OCI-LY7 (cell line): ENCODE measurements at regions not wholly inside any gene's neighbourhood (a gene's known extent, or its start where the extent isn't known, plus 50 kb on each side); places are given as distances from the start of the nearest gene placed in this dataset.

Experiments
- BruUV-seq: library from RNA; stranded (reverse); fragments of 400-500 nt; replicated peaks from 2 replicates; lab custom pipeline; 2021; lab: Mats Ljungman, UMichigan
- CTCF ChIA-PET: fragments of 300-600 bp; sonication (Branson Sonifier 250); formaldehyde crosslinking; loops from one replicate; lab custom pipeline; 2022; ENCODE audit warnings: antibody characterized with exemption; ENCODE audit not compliant: unreplicated experiment; lab: Charles Lee
- POLR2A ChIA-PET: fragments of 300-600 bp; sonication (Branson Sonifier 250); formaldehyde crosslinking; loops from one replicate; lab custom pipeline; 2022; ENCODE audit warnings: antibody characterized with exemption; lab: Charles Lee
- DNase-seq: peaks from one replicate; pipeline ENCODE4 v3.0.0-alpha.2; 2015; ENCODE audit warnings: low spot score
- H2AFZ ChIP-seq: fragments of 200-600 bp; sonication (generic), shearing (Covaris generic); 2 replicates; pipeline ENCODE4 v1.6.1; 2014; ENCODE audit warnings: mild to moderate bottlenecking, antibody characterized with exemption, low read length, moderate library complexity
- H3K27ac ChIP-seq: fragments of 200-600 bp; sonication (generic); 2 replicates; pipeline ENCODE4 v1.5.1; 2014; ENCODE audit warnings: mixed run types, low read depth, mild to moderate bottlenecking, moderate library complexity, low read length, inconsistent platforms; ENCODE audit not compliant: poor library complexity, severe bottlenecking
- H3K36me3 ChIP-seq: fragments of 200-600 bp; sonication (generic); 2 replicates; pipeline ENCODE4 v1.6.1; 2014; ENCODE audit warnings: mild to moderate bottlenecking, antibody characterized with exemption, low read length, moderate library complexity, mixed read lengths; ENCODE audit not compliant: insufficient read depth
- H3K4me1 ChIP-seq: fragments of 200-600 bp; sonication (generic); 2 replicates; pipeline ENCODE4 v1.5.1; 2014; ENCODE audit warnings: mild to moderate bottlenecking, low read length; ENCODE audit not compliant: insufficient read depth, poor library complexity, severe bottlenecking
- H3K4me2 ChIP-seq: fragments of 200-600 bp; sonication (generic); 2 replicates; pipeline ENCODE4 v1.6.1; 2014; ENCODE audit warnings: mild to moderate bottlenecking, low read length
- H3K4me3 ChIP-seq: fragments of 200-600 bp; sonication (generic); 2 replicates; pipeline ENCODE4 v1.5.1; 2014; ENCODE audit warnings: mild to moderate bottlenecking, low read depth, low read length; ENCODE audit not compliant: poor library complexity, severe bottlenecking
- H3K79me2 ChIP-seq: fragments of 200-600 bp; sonication (generic); 2 replicates; pipeline ENCODE4 v1.6.1; 2016; ENCODE audit warnings: low read depth, mild to moderate bottlenecking, low read length, moderate library complexity, mixed read lengths; ENCODE audit not compliant: insufficient read depth
- H3K9me2 ChIP-seq: fragments of 200-600 bp; sonication (generic); 2 replicates; pipeline ENCODE4 v1.6.1; 2016; ENCODE audit warnings: mild to moderate bottlenecking, low read length, mixed read lengths; ENCODE audit not compliant: insufficient read depth
- H3K9me3 ChIP-seq: fragments of 200-600 bp; sonication (generic); 2 replicates; pipeline ENCODE4 v1.6.1; 2014; ENCODE audit warnings: mild to moderate bottlenecking, mixed run types, low read length, mixed read lengths
- H4K20me1 ChIP-seq: fragments of 200-600 bp; sonication (generic); 2 replicates; pipeline ENCODE4 v1.6.1; 2014; ENCODE audit warnings: mild to moderate bottlenecking, antibody characterized with exemption, low read length, moderate library complexity, mixed read lengths; ENCODE audit not compliant: insufficient read depth
- EZH2phosphoT487 ChIP-seq: fragments of 200-600 bp; sonication (generic); IDR thresholded peaks from 2 replicates; pipeline ENCODE4 v1.6.1; 2018; ENCODE audit warnings: low read depth, borderline replicate concordance, mild to moderate bottlenecking, mixed run types, antibody characterized with exemption, low read length, moderate library complexity, mixed read lengths
- intact Hi-C: fragments of 100-400 bp; cut with micrococcal nuclease; formaldehyde crosslinking; loops from one replicate; pipeline ENCODE4 v1.10.0; 2022; ENCODE audit not compliant: unreplicated experiment
- TF ChIP-seq, protein P1 (sequence below): fragments of 200-600 bp; sonication (generic); conservative IDR thresholded peaks from 2 replicates; pipeline ENCODE4 v1.5.1; 2014; ENCODE audit warnings: mild to moderate bottlenecking, antibody characterized with exemption, low read length, moderate library complexity, mixed read lengths

DNA sequence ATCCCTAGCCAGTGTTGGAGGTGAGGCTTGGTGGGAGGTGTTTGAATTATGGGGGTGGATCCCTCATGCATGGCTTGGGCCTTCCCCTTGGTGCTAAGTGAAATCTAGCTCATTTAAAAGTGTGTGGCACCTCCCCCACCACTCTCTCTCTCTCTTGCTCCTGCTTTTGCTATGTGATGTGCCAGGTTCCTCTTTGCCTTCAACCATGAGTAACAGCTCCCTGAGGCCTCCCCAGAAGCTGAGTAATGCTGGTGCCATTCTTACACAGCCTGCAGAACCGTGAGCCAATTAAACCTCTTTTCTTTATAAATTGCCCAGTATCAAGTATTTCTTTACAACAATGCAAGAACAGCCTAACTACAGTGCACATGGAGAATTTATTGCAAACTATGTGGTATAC is 188.8 kb upstream of the POT1 start:
- intact Hi-C loops, result no loop called here
- Histone ChIP-seq H2AFZ (no peak overlapping the region), H3K36me3 (no peaks in the 10 kb centered on the region), H3K4me3 (no peak overlapping the region), H4K20me1 (no peaks in the 10 kb centered on the region), H3K4me2 (no peak overlapping the region), H3K9me2 (no peaks in the 10 kb centered on the region), H3K79me2 (no peaks in the 10 kb centered on the region), H3K4me1 (no peaks in the 10 kb centered on the region), H3K9me3 (no peaks in the 10 kb centered on the region), H3K27ac (no peak overlapping the region)
- DNase-seq, result no peak
- no peak for TF ChIP-seq EZH2phosphoT487
- TF ChIP-seq, protein P1, sequence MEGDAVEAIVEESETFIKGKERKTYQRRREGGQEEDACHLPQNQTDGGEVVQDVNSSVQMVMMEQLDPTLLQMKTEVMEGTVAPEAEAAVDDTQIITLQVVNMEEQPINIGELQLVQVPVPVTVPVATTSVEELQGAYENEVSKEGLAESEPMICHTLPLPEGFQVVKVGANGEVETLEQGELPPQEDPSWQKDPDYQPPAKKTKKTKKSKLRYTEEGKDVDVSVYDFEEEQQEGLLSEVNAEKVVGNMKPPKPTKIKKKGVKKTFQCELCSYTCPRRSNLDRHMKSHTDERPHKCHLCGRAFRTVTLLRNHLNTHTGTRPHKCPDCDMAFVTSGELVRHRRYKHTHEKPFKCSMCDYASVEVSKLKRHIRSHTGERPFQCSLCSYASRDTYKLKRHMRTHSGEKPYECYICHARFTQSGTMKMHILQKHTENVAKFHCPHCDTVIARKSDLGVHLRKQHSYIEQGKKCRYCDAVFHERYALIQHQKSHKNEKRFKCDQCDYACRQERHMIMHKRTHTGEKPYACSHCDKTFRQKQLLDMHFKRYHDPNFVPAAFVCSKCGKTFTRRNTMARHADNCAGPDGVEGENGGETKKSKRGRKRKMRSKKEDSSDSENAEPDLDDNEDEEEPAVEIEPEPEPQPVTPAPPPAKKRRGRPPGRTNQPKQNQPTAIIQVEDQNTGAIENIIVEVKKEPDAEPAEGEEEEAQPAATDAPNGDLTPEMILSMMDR, result no peak
- CTCF ChIA-PET, result no interaction called here
- BruUV-seq, result no TSS peak
- POLR2A ChIA-PET, result no interaction called here

DNA sequence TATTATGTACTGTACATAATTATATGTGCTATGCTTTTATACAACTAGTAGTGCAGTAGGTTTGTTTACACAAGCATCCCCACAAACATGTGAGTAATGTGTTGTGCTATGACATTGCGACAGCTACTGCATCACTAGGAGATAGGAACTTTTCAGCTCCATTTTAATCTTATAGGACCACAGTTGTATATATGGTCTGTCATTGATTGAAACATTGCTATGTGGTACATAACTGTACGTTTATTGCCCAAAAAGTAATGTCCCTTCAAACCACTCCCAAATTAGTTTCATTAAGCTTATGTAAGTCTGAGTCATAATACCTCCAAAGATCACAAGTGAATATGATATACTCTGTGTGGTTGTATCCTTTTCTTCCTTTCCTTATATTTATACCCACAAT is 183.2 kb upstream of the POT1 start:
- Histone ChIP-seq H3K9me2 (no peaks in the 10 kb centered on the region), H3K9me3 (no peaks in the 10 kb centered on the region), H3K4me3 (no peak overlapping the region), H3K27ac (no peak overlapping the region), H3K4me2 (no peak overlapping the region), H3K36me3 (no peaks in the 10 kb centered on the region), H4K20me1 (no peaks in the 10 kb centered on the region), H3K79me2 (no peaks in the 10 kb centered on the region), H2AFZ (no peak overlapping the region), H3K4me1 (no peaks in the 10 kb centered on the region)
- ChIA-PET CTCF (no interaction called here), POLR2A (interaction anchor here (0.6 kb wide), 1 partner anchor 1166 kb away, joined by 7 read pairs; no protein-coding TSS in a partner anchor)
- DNase-seq, result no peak
- intact Hi-C loops, result no loop called here
- TF ChIP-seq, protein P1, result no peak
- no peak for TF ChIP-seq EZH2phosphoT487
- BruUV-seq, result no TSS peak

DNA sequence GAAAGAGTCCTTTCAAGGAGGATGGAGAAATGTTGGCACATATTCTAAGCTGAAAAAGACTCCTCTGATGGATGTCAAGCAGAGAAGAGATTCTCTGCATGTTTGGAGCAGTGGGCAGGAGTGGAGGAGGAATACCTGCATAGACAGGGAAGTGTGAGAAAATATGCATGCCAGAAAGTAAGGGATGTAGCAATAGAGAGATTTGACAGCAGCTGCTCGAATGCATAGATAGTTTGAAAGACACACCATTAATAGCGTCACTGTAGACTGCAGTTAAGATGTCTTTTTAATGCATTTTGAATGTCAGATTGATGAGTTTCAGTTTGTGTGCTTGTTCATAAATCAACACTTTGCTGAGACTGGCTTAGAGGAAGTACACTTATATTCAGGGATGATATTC is 169.9 kb upstream of the POT1 start:
- DNase-seq, result no peak
- Histone ChIP-seq H3K9me2 (no peaks in the 10 kb centered on the region), H3K27ac (no peak overlapping the region), H3K4me2 (no peak overlapping the region), H2AFZ (no peak overlapping the region), H3K4me3 (no peak overlapping the region), H4K20me1 (no peaks in the 10 kb centered on the region), H3K4me1 (no peaks in the 10 kb centered on the region), H3K79me2 (no peaks in the 10 kb centered on the region), H3K9me3 (no peaks in the 10 kb centered on the region), H3K36me3 (no peaks in the 10 kb centered on the region)
- no TSS peak for BruUV-seq
- ChIA-PET CTCF (no interaction called here), POLR2A (interaction anchor here (0.9 kb wide), 1 partner anchor 8 kb away, joined by 3 read pairs; no protein-coding TSS in a partner anchor)
- TF ChIP-seq EZH2phosphoT487, result no peak
- TF ChIP-seq, protein P1, result no peak
- intact Hi-C loops, result no loop called here
